H9 (cell line): ENCODE measurements at regions not wholly inside any gene's neighbourhood (a gene's known extent, or its start where the extent isn't known, plus 50 kb on each side); places are given as distances from the start of the nearest gene placed in this dataset.

Source experiments
- DNase-seq: peaks from one replicate; pipeline ENCODE4 v3.0.0-alpha.2; 2017
- H2AFZ ChIP-seq: one replicate; pipeline ENCODE4 v1.6.1; 2013; ENCODE audit warnings: mild to moderate bottlenecking, low read length, control low read depth, moderate library complexity
- H2AK5ac ChIP-seq: 2 replicates; pipeline ENCODE4 v1.6.1; 2013; ENCODE audit warnings: low read length, control low read depth, mixed read lengths; ENCODE audit not compliant: insufficient read length
- H2BK120ac ChIP-seq: one replicate; pipeline ENCODE4 v1.6.1; 2013; ENCODE audit warnings: low read depth, mild to moderate bottlenecking, low read length, control low read depth, inconsistent platforms; ENCODE audit not compliant: poor library complexity, severe bottlenecking
- H2BK12ac ChIP-seq: 2 replicates; pipeline ENCODE4 v1.6.1; 2013; ENCODE audit warnings: low read length, control low read depth, mixed read lengths, low read depth; ENCODE audit not compliant: insufficient read length
- H2BK15ac ChIP-seq: 2 replicates; pipeline ENCODE4 v1.6.1; 2013; ENCODE audit warnings: low read depth, low read length, control low read depth
- H2BK20ac ChIP-seq: one replicate; pipeline ENCODE4 v1.6.1; 2013; ENCODE audit warnings: low read depth, mild to moderate bottlenecking, low read length, control low read depth, inconsistent platforms; ENCODE audit not compliant: poor library complexity, severe bottlenecking
- H2BK5ac ChIP-seq: 2 replicates; pipeline ENCODE4 v1.6.1; 2013; ENCODE audit warnings: low read length, control low read depth, mixed read lengths; ENCODE audit not compliant: insufficient read length
- H3K14ac ChIP-seq: 2 replicates; pipeline ENCODE4 v1.6.1; 2013; ENCODE audit warnings: low read length, control low read depth; ENCODE audit not compliant: insufficient read depth
- H3K18ac ChIP-seq: 2 replicates; pipeline ENCODE4 v1.6.1; 2013; ENCODE audit warnings: low read depth, mild to moderate bottlenecking, mixed read lengths, low read length, control low read depth; ENCODE audit not compliant: insufficient read length
- H3K23ac ChIP-seq: 2 replicates; pipeline ENCODE4 v1.6.1; 2013; ENCODE audit warnings: low read length, control low read depth, mixed read lengths, low read depth; ENCODE audit not compliant: insufficient read length
- H3K23me2 ChIP-seq: 2 replicates; pipeline ENCODE4 v1.6.1; 2013; ENCODE audit warnings: low read depth, mild to moderate bottlenecking, mixed read lengths, low read length, control low read depth; ENCODE audit not compliant: insufficient read length, poor library complexity, severe bottlenecking
- H3K27ac ChIP-seq: 2 replicates; pipeline ENCODE4 v1.5.1; 2013; ENCODE audit warnings: low read length, control low read depth, mixed read lengths, low read depth; ENCODE audit not compliant: insufficient read length
- H3K27me3 ChIP-seq: 2 replicates; pipeline ENCODE4 v1.6.1; 2013; ENCODE audit warnings: low read length, control low read depth, inconsistent platforms; ENCODE audit not compliant: insufficient read depth
- H3K4ac ChIP-seq: 2 replicates; pipeline ENCODE4 v1.6.1; 2013; ENCODE audit warnings: low read depth, mild to moderate bottlenecking, control low read depth, inconsistent platforms, low read length, moderate library complexity
- H3K4me1 ChIP-seq: 2 replicates; pipeline ENCODE4 v1.6.1; 2013; ENCODE audit warnings: low read length, control low read depth, inconsistent platforms; ENCODE audit not compliant: insufficient read depth
- H3K4me2 ChIP-seq: 2 replicates; pipeline ENCODE4 v1.6.1; 2013; ENCODE audit warnings: low read length, control low read depth, mixed read lengths; ENCODE audit not compliant: insufficient read length, insufficient read depth
- H3K56ac ChIP-seq: 2 replicates; pipeline ENCODE4 v1.6.1; 2013; ENCODE audit warnings: low read depth, mild to moderate bottlenecking, mixed read lengths, low read length, control low read depth; ENCODE audit not compliant: insufficient read length
- H3K79me1 ChIP-seq: 2 replicates; pipeline ENCODE4 v1.6.1; 2013; ENCODE audit warnings: low read depth, mild to moderate bottlenecking, moderate library complexity, low read length, control low read depth, inconsistent platforms; ENCODE audit not compliant: insufficient read depth, poor library complexity, severe bottlenecking
- H3K79me2 ChIP-seq: 2 replicates; pipeline ENCODE4 v1.6.1; 2013; ENCODE audit warnings: low read length, control low read depth, inconsistent platforms; ENCODE audit not compliant: insufficient read depth
- H3K9ac ChIP-seq: 2 replicates; pipeline ENCODE4 v1.6.1; 2013; ENCODE audit warnings: low read length, control low read depth, mixed read lengths; ENCODE audit not compliant: insufficient read length; ENCODE audit errors: extremely low read depth
- H3K9me3 ChIP-seq: one replicate; pipeline ENCODE4 v1.6.1; 2013; ENCODE audit warnings: low read depth, low read length, inconsistent platforms; ENCODE audit not compliant: control insufficient read depth
- H3T11ph ChIP-seq: one replicate; pipeline ENCODE4 v1.6.1; 2013; ENCODE audit warnings: mild to moderate bottlenecking, low read length, control low read depth, inconsistent platforms
- H4K20me1 ChIP-seq: one replicate; pipeline ENCODE4 v1.6.1; 2013; ENCODE audit not compliant: control insufficient read depth, insufficient read length, insufficient read depth
- H4K5ac ChIP-seq: 2 replicates; pipeline ENCODE4 v1.6.1; 2013; ENCODE audit warnings: low read depth, mild to moderate bottlenecking, mixed read lengths, low read length, control low read depth; ENCODE audit not compliant: insufficient read length
- H4K8ac ChIP-seq: replicated peaks from 2 replicates; pipeline ENCODE4 v1.6.1; 2013; ENCODE audit warnings: low read length, control low read depth, mixed read lengths, low read depth; ENCODE audit not compliant: insufficient read length
- H4K91ac ChIP-seq: 2 replicates; pipeline ENCODE4 v1.6.1; 2013; ENCODE audit warnings: low read depth, mild to moderate bottlenecking, moderate library complexity, mixed read lengths, low read length, control low read depth; ENCODE audit not compliant: insufficient read length
- H3K27ac Mint-ChIP-seq, 3 experiments: 2 replicates in 2 of 3; 3 replicates in 1 of 3; pipeline ENCODE4 v1.8.0; 2020 to 2021; ENCODE audit warnings: mixed read lengths in 3 of 3, mild to moderate bottlenecking in 1 of 3, moderate library complexity in 1 of 3
- H3K27me3 Mint-ChIP-seq: 2 replicates; pipeline ENCODE4 v1.8.0; 2021; ENCODE audit warnings: low read depth, mild to moderate bottlenecking, moderate library complexity, mixed read lengths
- H3K36me3 Mint-ChIP-seq, 3 experiments: 2 replicates in 2 of 3; 3 replicates in 1 of 3; pipeline ENCODE4 v1.8.0; 2020 to 2021; ENCODE audit warnings: low read depth in 3 of 3, mixed read lengths in 3 of 3; ENCODE audit not compliant: insufficient read depth in 1 of 3
- H3K4me1 Mint-ChIP-seq, 2 experiments: 2 replicates each; pipeline ENCODE4 v1.8.0; 2020; ENCODE audit warnings: mixed read lengths in 2 of 2
- H3K4me3 Mint-ChIP-seq, 2 experiments: 2 replicates in 1 of 2; 3 replicates in 1 of 2; pipeline ENCODE4 v1.8.0; 2020 to 2021; ENCODE audit warnings: mild to moderate bottlenecking in 2 of 2, mixed read lengths in 2 of 2, moderate library complexity in 1 of 2
- H3K9me3 Mint-ChIP-seq, 2 experiments: 2 replicates in 1 of 2; 3 replicates in 1 of 2; pipeline ENCODE4 v1.8.0; 2020; ENCODE audit warnings: mild to moderate bottlenecking in 2 of 2, mixed read lengths in 2 of 2, moderate library complexity in 1 of 2
- CTCF ChIP-seq: fragments of 200-600 bp; sonication (generic); conservative IDR thresholded peaks from 3 replicates; pipeline ENCODE4 v1.8.0; 2021; ENCODE audit warnings: antibody characterized with exemption, mild to moderate bottlenecking
- WGBS: extraction: QIAGEN DNeasy Blood & Tissue Kit; methylation state at CpG from one replicate; pipeline ENCODE4 v1.1.7; 2013; ENCODE audit warnings: missing lambda C conversion rate, low lambda C conversion rate, mixed read lengths; ENCODE audit not compliant: insufficient read length; ENCODE audit errors: extremely low coverage; 5-methylcytosine and 5-hydroxymethylcytosine counted together

GRCh38 chr12:92481066-92481465, 221.7 kb upstream of the PLEKHG7 start:
- H4K91ac ChIP-seq, result no peak overlapping the region
- DNase-seq, result no peak
- H3T11ph ChIP-seq, result no peak overlapping the region
- H2BK120ac ChIP-seq, result no peak overlapping the region
- no peak overlapping the region for H3K23ac ChIP-seq
- no peak overlapping the region for H3K4me2 ChIP-seq
- no peaks in the 10 kb centered on the region for H3K9me3 ChIP-seq
- Mint-ChIP-seq H3K27ac (no peak overlapping the region), H3K36me3 (peaks cover 0 to 7% (median 0%) of the 10 kb centered on the region in 3 experiments; a peak in 2 of 7 replicates), H3K27me3 (no peaks in the 10 kb centered on the region), H3K4me3 (no peak overlapping the region), H3K4me1 (peaks cover 16 to 18% of the 10 kb centered on the region in 2 experiments), H3K9me3 (no peaks in the 10 kb centered on the region; a peak in 1 of 5 replicates)
- no peak overlapping the region for H4K5ac ChIP-seq
- no peak overlapping the region for H2BK12ac ChIP-seq
- no peak overlapping the region for H3K14ac ChIP-seq
- no peak overlapping the region for H3K4ac ChIP-seq
- H2AK5ac ChIP-seq, result no peak overlapping the region
- WGBS, result no CpG with 5 or more reads among the region's 2 CpGs
- H4K20me1 ChIP-seq, result no peaks in the 10 kb centered on the region
- no peaks in the 10 kb centered on the region for H3K79me1 ChIP-seq
- no peaks in the 10 kb centered on the region for H3K79me2 ChIP-seq
- H3K4me1 ChIP-seq, result peaks cover 7% of the 10 kb centered on the region; the same call in 1 of the 2 replicates
- H3K23me2 ChIP-seq, result no peaks in the 10 kb centered on the region
- H4K8ac ChIP-seq, result no peak overlapping the region
- H2AFZ ChIP-seq, result no peak overlapping the region
- no peak overlapping the region for H3K56ac ChIP-seq
- H2BK20ac ChIP-seq, result no peak overlapping the region
- no peaks in the 10 kb centered on the region for H3K27me3 ChIP-seq
- no peak overlapping the region for H3K27ac ChIP-seq
- no peak overlapping the region for H2BK5ac ChIP-seq
- H3K18ac ChIP-seq, result no peak overlapping the region
- H3K9ac ChIP-seq, result no peak overlapping the region
- no peak for TF ChIP-seq CTCF
- no peak overlapping the region for H2BK15ac ChIP-seq
